Cardiac septum (tissue), 1 donor: ENCODE measurements at regions not wholly inside any gene's neighbourhood (a gene's known extent, or its start where the extent isn't known, plus 50 kb on each side); places are given as distances from the start of the nearest gene placed in this dataset.
"Not testable (repeated sequence)": the region's sequence is repeated elsewhere in the genome, so short reads cannot be mapped to it uniquely, and the experiment has no call there.

ENCODE experiments used
- DNase-seq: peaks from one replicate; pipeline ENCODE4 v3.0.0-alpha.2; 2020; ENCODE audit warnings: low spot score
- intact Hi-C: fragments of 100-400 bp; cut with DNase I; formaldehyde crosslinking; loops from one replicate; pipeline ENCODE4 v1.14.0; 2022
- donor health status: DM: no; HTN: no; CAD: no.

- no peak for DNase-seq
- intact Hi-C loops, result no loop called here
Observed at GRCh38 chr12:83622205-83622604, 935.5 kb downstream of the TMTC2 start.

GRCh38 chr12:83619973-83620372 lies 933.3 kb downstream of the TMTC2 start:
- intact Hi-C loops, result no loop called here
- no peak for DNase-seq

GRCh38 chr12:83615152-83615551 lies 928.4 kb downstream of the TMTC2 start:
- intact Hi-C loops, result no loop called here

GRCh38 chr12:83613586-83614110 lies 926.9 kb downstream of the TMTC2 start:
- intact Hi-C loops, result no loop called here
- DNase-seq, result no peak

More at GRCh38 chr12:83615152-83615551, 928.4 kb downstream of the TMTC2 start:
- no peak for DNase-seq

- intact Hi-C loops, result no loop called here
- DNase-seq, result no peak
Observed at GRCh38 chr12:83603106-83603505, 916.4 kb downstream of the TMTC2 start.

GRCh38 chr12:83575326-83575725 lies 888.6 kb downstream of the TMTC2 start:
- no peak for DNase-seq
- intact Hi-C loops, result no loop called here

- intact Hi-C loops, result no loop called here
- DNase-seq, result no peak
Observed at GRCh38 chr12:83574142-83574541, 887.4 kb downstream of the TMTC2 start.

GRCh38 chr12:83573671-83574070 lies 887.0 kb downstream of the TMTC2 start:
- intact Hi-C loops, result no loop called here

GRCh38 chr12:83559650-83560049 lies 872.9 kb downstream of the TMTC2 start:
- no peak for DNase-seq
- intact Hi-C loops, result no loop called here

More at GRCh38 chr12:83573671-83574070, 887.0 kb downstream of the TMTC2 start:
- DNase-seq, result no peak

GRCh38 chr12:83556040-83556439 lies 869.3 kb downstream of the TMTC2 start:
- intact Hi-C loops, DNase-seq: not testable (repeated sequence)

- intact Hi-C loops, result no loop called here
Observed at GRCh38 chr12:83541446-83541845, 854.7 kb downstream of the TMTC2 start.

GRCh38 chr12:83538361-83538965 lies 851.8 kb downstream of the TMTC2 start:
- DNase-seq, result no peak
- intact Hi-C loops, result no loop called here

More at GRCh38 chr12:83541446-83541845, 854.7 kb downstream of the TMTC2 start:
- no peak for DNase-seq

GRCh38 chr12:83537428-83538053 lies 850.8 kb downstream of the TMTC2 start:
- intact Hi-C loops, result no loop called here
- no peak for DNase-seq

- DNase-seq, result no peak
- intact Hi-C loops, result no loop called here
Observed at GRCh38 chr12:83536496-83536895, 849.8 kb downstream of the TMTC2 start.

- no peak for DNase-seq
- intact Hi-C loops, result no loop called here
Observed at GRCh38 chr12:83528571-83528970, 841.9 kb downstream of the TMTC2 start.

GRCh38 chr12:83527810-83528209 lies 841.1 kb downstream of the TMTC2 start:
- DNase-seq, result no peak
- intact Hi-C loops, result no loop called here

GRCh38 chr12:83515306-83516026 lies 828.8 kb downstream of the TMTC2 start:
- no peak for DNase-seq
- intact Hi-C loops, result no loop called here

- intact Hi-C loops, result no loop called here
- no peak for DNase-seq
Observed at GRCh38 chr12:83514372-83514771, 827.7 kb downstream of the TMTC2 start.

GRCh38 chr12:83506841-83507240 lies 820.1 kb downstream of the TMTC2 start:
- DNase-seq, result no peak
- intact Hi-C loops, result no loop called here

- no peak for DNase-seq
- intact Hi-C loops, result no loop called here
Observed at GRCh38 chr12:83505586-83505985, 818.9 kb downstream of the TMTC2 start.

- DNase-seq, intact Hi-C loops: not testable (repeated sequence)
Observed at GRCh38 chr12:83499894-83500293, 813.2 kb downstream of the TMTC2 start.
